HCEC 1CT (cell line): ENCODE measurements at regions not wholly inside any gene's neighbourhood (a gene's known extent, or its start where the extent isn't known, plus 50 kb on each side); places are given as distances from the start of the nearest gene placed in this dataset.
"Not testable (repeated sequence)": the region's sequence is repeated elsewhere in the genome, so short reads cannot be mapped to it uniquely, and the experiment has no call there.

ENCODE experiments used
- DNase-seq: peaks from one replicate; pipeline ENCODE4 v3.0.0-alpha.2; 2017

DNA sequence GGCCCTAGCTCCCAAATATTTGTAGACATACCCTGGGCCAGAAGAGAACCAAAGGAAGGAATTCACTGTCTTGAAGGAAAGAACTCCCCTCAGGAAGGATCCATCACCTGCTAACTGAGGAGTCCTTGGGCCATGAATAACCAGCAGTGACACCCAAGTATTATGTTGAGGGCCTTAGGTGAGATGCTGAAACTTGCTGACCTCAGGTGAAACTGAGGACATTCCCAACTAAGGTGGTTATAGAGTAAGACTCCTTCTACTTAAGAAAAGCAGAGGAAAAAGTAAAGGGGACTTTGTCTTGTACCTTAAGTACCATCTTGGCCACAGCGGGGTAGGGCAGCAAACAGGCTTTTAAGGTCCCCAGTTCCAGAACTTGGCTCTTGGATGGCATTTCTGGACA lies 491.7 kb downstream of the C6orf118 start:
- no peak for DNase-seq

DNA sequence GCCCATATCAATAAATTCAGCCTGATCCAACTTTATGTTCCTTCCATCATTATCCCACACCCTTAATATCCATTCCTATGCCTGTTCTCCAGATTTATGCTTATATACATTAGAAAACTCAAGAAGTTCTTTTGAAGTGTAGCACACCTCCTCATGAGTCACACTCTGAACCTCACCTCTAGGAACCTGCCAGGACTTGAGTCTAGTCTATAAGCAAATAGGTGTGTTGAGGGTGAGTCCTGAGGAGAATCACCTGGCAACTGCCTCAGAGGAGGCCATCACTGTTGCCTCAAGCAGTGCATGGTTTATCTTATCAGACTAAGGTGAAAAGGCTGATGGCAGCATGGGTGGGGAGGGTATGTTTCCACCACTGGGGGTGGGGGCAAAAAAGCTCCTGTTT lies 496.7 kb downstream of the C6orf118 start:
- DNase-seq = no peak

DNA sequence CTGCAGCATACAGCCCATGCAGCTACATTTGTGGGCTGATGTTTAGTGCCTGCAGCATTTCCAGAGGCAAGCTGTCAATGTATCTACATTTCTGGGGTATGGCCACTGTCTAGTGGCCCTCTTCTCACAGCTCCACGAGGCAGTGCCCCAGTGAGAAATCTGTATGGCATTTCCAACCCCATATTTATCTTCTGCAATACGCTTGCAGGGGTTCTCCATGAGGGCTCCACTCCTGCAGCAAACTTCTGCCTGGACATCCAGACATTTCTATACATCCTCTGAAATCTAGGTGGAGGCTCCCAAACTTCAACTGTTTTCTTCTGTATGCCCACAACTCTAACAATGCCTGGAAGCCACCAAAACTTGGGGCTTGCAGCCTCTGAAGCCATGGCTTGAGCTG lies 502.3 kb downstream of the C6orf118 start:
- DNase-seq = no peak

DNA sequence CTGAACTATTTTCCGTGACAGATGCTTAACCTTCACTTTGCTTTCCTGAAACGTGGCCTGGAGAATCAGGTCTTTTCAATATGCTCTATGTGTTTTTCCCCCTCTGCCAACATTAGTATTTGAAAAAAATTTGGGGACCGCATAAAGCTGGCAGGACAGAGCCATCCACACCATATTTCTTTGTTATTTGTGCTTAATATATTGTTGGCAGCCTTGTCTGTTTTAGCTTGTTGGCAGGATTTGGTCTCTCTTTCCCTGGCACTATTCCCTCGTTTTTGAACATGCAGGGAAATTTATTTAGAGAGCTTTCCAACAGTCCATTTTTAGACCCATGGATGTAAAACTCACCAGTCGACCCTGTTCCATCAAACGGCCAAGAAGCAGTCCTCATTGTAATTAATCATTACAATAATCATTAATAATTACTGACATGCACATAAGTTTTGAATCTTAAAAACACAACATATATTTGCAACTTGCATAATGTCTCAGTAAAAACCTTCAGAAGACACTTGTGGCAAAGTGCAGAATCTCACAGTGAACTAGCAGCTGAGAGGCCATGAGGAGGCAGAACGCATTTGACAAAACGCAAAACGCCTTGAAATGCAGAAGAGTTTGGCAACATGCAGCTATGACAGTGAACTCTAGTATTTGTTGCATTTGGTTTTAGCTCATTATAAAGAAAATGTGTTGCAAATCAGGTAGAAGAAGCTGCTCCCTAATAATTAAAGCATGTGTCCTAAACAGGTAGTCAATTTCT lies 514.2 kb downstream of the C6orf118 start:
- no peak for DNase-seq

DNA sequence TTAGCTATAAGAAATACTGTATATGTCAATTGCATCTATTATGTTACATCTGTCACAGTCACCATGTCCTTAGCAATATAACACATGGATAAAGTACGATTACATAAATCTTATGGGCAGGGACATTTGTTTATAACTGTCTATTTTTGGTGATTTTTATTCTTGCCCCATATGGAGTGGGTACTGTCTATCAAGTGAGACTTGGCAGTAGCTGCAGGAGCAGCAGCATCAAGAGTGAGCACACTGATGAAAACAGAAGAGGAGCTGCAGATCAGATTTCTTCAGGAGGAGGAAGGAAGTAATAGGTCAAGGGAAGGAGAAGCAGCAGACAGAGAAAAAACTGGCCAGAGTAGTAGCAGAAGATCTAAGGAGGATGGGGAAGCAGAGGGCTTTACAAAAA lies 516.7 kb downstream of the C6orf118 start:
- DNase-seq = no peak

DNA sequence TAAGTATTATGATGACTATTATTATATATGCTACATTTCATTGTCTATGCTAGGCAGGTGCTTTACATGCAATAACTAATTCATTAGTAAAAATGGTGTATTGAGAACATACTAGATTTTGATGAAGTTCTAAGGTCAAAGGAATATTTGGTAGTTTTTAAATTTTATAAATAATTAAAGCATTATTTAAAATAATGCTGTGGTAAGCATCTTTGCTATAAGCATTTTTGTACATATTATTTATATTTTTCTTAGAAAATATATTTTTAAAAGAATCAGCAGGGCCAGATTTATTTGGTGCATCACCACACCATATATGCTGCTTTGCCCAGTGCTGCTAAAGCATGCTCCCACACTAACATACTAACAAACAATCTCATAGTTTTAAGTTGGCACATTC lies 517.9 kb downstream of the C6orf118 start:
- no peak for DNase-seq

DNA sequence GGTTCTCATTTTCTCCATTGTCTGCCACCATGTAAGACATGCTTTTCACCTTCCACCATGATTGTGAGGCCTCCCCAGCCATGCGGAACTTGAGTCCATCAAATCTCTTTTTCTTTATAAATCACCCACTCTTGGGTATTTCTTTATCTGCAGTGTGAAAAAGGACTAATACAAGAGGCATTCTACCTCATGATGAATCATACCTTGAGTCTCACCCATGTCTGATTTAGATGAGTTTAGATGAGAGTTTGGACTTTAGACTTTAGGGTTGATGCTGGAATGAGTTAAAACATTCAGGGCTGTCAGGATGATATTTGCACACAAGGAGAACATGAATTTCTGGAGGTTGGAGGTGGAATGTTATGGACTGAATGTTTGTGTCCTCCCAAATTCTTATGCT lies 545.6 kb downstream of the C6orf118 start:
- DNase-seq = no peak

DNA sequence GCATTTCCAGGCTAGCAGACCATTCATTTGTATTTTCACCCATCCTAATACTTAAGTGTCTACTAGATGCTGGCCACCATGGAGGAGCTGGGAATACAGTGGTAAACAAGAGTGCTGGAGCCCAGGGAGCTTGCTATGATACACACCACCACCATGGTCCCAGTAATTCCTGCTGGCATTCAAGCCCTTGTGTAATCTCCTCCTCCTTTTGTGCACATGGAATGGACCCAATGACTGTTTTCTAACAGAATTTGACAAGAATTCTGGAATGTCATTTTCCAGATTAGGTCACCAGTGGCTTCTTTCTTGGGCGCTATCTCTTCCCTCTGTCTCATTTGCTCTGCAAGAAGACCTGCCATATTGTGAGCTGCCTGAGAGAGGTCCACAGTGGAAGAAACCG lies 552.0 kb downstream of the C6orf118 start:
- no peak for DNase-seq

DNA sequence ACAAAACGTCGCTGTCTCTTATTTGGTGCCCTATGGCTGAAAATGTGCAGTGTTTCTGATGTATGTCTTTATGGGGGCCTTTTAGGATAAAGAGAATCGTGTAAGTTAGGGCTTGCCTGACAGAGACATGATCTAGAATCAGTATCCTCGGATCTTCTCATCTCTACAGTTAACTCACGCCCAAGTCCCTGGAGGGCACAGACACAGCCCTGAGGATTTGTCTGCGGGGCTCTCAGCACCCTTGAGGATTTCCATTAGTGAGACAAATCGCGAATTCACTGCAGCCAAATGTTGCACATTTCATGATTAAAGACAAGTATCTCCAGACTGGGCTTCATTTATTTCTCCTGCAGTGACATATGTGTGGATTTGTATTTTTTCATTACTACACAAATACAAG lies 552.7 kb downstream of the C6orf118 start:
- no peak for DNase-seq

DNA sequence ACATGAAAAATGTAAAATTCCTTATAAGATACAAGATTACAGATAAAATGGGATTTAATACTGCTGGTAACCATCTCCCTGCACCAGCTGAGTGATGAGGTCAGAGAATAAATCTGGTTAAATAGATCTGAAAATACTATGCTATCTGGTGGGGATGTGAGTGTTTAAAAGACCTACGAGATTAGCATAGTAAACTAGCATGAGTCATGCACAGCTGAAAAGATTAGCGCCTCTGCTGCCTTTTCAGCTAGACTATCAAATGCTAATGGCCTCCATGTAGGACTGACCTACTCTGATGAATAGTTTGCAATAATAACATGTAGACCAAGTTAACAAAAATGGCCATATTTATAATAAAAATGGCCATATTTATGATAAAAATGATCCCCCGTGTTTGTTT lies 553.3 kb downstream of the C6orf118 start:
- no peak for DNase-seq

DNA sequence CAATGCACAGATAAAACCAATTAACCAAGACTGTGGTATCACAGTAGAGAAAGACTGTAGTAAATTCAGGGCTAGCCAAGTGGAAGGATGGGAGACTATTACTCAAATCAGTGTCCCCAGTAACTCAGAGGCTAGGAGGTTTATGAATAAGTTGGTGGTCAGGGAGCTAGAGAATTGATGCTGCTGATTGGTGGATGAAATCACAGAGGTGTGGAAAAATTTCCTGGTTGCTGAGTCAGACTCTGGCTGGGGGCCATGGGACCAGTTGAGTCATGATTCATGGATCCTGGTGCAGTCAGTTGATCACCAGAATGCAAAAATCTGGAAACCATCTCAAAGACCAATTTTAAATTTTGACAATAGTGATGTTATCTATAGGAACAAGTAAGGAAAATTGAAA lies 555.9 kb downstream of the C6orf118 start:
- DNase-seq = no peak

DNA sequence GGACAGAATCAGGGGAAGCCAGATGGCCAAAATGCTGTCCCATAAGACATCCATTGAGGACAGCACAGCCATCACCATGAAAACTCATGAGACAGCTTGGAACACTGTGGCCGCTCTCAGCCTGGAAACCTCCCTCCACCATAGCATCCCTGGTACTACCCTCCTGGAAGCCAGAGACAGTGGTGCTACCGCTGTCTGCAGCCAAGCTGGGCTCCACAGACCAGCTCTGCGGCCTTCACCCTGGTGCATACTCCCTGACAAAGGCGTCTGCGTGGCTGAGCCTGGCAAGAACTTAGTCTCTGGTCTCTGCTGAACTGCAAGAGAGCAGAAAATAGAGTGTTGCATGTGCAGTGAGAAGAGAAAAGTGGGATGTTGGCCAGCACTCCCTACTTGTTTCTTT lies 558.0 kb downstream of the C6orf118 start:
- no peak for DNase-seq

DNA sequence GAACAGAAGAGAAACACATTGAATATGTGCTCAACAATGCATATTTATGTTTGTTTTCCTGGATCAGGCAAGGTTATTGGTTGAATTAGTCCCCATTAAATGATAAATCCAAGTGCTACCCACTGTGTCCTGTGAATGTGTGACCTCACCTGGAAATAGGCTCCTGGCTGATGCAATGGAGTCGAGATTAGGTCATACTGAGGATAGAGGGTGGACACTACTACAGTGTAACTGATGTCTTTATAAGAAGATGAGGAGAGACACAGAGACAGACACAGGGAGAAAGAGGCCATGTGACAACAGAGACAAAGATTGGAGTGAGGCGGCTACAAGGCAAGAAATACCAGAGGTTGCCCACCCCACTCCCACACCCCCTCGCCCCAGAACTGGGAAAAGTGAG lies 559.3 kb downstream of the C6orf118 start:
- DNase-seq = no peak

DNA sequence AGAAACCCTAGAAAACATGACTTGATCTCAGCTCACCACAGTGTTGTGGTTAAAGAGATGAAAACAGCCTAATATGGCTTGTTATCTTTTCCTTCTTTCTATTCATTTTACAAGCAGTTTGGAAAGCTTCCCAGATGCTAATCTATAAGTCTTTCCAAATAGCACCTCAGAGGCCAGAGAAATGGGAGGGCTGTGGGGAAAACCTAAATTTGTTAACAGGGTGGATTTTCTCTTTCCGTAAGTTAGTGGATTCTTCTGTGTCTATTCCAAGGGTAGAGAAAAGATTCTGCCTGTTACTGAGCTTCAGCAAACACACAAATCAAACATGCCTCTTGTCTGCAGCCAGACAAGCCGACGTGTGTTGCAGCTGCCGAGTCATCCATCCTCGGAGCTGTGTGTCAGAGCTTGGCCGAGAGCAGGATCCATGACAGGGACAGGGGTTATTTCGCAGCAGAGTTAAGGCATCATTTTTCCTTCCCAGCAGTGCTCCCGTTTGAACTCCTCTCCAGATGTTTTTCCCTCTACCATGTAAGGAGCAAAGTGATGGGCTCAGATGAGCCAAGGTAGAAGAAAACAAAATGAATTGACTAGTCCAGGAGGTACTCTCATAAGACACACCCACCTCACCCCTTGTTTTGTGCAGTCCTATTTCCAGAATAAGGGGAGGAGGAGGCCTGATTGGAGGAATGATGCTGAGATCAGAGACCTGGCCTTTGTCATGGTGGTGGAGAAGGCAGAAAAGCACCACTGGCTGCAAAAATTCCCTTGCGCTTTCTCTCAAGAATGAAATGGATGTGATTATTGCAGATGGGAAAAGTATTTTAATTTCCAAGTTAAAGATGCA lies 560.0 kb downstream of the C6orf118 start:
- no peak for DNase-seq

DNA sequence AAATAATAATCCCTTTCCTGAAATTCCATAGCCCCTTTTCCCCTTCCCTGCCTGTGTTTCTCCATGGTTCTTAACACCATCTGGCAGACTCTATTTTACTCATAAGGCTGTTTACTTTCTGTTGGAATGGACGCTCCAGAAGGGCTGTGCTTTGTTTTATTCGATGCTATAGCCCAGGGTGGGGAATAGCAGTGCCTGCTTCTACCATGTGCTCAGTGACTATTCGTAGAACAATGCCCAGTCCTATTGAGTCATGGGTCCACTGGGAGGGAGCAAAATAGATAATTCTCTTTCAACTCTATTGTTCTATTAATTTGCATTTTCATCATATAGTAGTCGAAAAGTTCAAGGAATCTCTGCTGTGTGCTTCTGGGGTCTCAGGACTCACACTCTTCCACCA lies 565.1 kb downstream of the C6orf118 start:
- DNase-seq = no peak

DNA sequence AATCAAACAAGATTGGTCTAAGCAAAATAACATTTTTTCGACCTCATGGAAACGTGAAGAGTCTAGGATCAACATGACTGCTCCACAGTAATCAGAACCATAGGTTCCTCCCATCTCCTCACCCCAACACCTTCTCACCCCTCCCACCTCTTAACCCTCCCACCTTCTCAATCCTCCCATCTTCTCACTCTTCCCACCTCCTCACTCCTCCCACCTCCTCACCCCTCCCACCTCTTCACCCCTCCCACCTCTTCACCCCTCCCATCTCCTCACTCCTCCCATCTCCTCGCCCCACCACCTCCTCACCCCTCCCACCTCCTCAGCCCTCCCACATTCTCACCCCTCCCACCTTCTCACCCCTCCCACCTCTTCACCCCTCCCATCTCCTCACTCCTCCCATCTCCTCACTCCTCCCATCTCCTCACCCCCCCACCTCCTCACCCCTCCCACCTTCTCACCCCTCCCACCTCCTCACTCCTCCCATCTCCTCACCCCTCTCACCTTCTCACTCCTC lies 567.4 kb downstream of the C6orf118 start:
- DNase-seq = no peak

DNA sequence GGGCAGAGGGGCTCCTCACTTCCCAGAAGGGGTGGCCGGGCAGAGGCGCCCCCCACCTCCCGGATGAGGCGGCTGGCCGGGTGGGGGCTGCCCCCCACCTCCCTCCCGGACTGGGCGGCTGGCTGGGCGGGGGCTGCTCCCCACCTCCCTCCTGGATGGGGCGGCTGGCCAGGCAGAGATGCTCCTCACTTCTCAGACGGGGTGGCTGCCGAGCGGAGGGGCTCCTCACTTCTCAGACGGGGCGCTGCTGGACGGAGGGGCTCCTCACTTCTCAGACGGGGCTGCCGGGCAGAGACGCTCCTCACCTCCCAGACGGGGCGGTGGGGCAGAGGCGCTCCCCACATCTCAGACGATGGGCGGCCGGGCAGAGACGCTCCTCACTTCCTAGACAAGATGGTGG lies 573.3 kb downstream of the C6orf118 start:
- not testable (repeated sequence) for DNase-seq

DNA sequence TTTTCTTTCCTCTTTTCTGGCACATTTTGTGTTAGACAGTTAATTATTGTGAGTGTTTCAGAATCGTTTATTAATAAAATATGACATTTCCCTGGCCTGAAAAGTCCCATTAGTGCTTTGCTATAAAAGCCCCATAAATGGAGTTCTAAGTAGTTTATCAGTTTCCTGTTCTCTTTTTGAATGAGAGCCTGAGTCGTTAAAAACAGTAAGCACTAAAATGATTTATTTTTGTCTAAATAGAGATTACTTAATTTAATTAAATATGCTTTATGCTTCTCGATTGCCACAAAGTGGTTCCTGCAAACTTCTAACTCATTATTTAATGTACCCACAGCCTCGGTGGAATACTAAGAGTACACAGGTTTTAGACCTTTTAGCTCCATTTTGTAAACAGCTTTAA lies 577.9 kb downstream of the C6orf118 start:
- DNase-seq = no peak

DNA sequence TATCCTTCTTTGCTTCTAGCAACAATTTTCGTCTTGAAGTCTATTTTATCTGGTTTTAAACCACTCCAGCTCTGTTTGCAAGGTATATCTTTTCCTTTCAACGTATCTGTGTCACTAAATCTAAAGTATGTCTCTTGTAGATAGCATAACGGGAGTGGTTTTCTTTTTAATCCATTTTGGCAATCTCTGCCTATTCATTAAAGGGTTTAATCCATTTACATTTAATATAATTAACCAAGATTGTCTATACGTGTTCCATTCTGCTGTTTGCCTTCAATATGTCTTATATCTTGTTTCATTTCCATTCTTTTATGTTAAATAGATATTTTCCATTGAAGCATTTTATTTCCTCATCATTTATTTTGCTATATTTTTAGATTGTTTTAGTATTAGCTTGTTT lies 587.9 kb downstream of the C6orf118 start:
- no peak for DNase-seq

DNA sequence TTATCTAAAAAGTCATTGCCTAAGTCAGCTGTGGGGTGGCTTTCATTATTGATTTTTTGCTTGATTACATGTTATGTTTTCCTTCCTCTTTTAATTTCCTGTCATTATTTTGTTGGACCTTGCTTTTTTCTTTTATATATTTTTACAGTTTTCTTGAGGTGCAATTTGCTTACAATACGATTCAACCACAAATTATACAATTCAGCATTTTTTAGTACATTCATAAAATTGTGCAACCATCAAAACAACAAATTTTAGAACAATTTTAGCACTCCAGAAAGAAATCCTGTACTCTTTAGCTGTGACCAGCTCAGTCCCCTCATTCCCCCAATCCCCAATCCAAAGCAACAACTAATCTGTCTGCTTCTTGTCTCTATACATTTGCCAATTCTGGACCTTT lies 608.9 kb downstream of the C6orf118 start:
- no peak for DNase-seq

DNA sequence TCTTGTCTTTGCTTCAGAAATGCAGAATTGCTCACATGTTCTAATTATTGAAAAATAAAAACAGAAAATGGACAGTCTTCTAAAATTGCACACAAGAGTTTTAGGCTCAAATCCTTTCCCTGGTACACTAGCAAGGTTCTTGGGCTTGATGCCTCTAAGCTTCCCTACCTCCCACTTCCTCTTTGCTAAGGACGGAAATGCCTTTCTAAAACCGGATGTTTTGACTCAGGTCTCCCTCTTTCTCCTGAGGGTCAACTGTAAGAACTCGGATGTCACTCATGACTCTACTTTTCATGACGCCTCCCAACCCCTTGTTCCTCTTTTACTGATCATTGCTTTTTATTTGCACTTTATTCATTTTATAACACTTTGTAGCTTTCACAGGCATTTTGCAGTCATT lies 613.5 kb downstream of the C6orf118 start:
- DNase-seq = no peak

DNA sequence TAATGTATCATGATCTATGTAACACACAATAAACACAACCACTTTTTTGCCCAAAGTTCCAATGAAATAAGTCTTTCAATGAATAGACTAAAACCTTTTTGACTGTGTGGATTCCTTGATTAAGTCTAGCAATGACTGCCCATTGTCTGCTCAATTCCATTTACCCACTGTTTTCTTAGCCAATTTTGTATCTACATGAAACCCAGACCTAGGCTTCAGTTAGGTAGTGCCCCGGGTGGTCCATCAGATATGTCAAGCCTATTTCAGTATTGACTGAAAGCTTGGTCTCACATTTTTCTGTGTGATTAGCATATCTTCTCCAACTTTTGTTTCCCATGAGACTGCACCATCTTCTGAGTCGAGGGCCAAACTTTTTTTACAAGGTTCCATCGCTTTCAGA lies 615.0 kb downstream of the C6orf118 start:
- no peak for DNase-seq

DNA sequence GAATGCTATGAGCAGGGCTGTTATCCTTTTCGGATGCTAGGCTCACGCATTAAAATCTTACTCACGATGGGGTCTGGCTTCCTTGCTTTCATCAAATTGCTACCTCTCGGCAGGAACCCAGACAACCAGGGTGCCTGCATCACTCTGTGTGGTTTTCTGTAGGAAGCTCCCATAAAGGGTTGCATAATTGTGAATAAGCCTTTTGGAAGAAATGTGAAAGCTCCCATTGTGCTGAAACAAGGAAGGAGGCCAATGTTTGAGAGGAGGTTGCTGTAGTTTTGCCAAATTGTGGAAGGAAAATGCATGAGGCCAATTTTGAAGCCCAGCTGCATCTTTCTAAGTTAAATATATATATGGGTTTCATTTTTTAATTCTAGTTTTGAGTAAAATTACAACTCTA lies 615.5 kb downstream of the C6orf118 start:
- DNase-seq = no peak

DNA sequence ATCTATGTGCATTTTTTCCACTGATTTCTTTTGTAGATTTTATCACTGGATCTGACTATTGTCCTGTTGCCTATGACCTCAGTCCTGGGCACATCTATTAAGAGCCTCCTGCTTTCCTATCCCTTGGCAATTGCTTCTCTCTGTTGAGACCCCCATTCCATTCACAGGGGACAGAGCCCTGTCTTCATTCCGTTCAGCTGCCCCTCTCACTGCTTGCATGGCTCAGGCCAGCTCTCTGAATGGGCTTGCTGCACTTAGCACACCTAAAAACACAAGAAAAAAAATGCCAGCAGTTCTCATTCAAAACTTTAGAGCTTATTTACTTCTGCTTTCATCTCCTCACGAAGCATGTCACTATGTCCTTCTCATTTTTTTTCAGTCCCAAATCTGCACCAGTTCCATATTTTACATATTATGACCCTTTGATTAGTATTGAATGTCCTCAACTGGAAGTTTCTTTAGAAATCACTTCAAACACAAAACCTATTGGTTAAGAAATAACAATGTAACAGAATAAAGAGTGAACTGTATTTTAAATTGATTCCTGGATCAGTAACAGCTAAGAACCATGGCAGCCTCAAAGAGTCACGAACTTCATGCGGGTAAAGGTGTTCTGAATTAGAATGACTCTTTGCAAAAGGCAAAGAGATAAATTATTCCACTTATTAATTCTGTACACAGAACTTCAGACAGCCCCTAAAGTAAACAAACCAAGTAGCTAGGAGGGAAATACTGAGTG lies 616.5 kb downstream of the C6orf118 start:
- no peak for DNase-seq
